GM12864 (cell line): ENCODE measurements at regions not wholly inside any gene's neighbourhood (a gene's known extent, or its start where the extent isn't known, plus 50 kb on each side); places are given as distances from the start of the nearest gene placed in this dataset.

ENCODE experiments used
- DNase-seq: peaks from one replicate; pipeline ENCODE4 v3.0.0-alpha.2; 2011; ENCODE audit warnings: low read depth
- H3K4me3 ChIP-seq: 2 replicates; pipeline ENCODE4 v1.5.1; 2011; ENCODE audit warnings: mild to moderate bottlenecking, low read depth, low read length, control low read depth
- CTCF ChIP-seq: IDR thresholded peaks from 2 replicates; pipeline ENCODE4 v1.5.1; 2011; ENCODE audit warnings: low read depth, mild to moderate bottlenecking, moderate library complexity, low read length, control low read depth, inconsistent platforms; ENCODE audit errors: missing control alignments

GRCh38 chr4:180994722-180995121 lies 1248.5 kb upstream of the TENM3 start:
- no peak for DNase-seq
- no peak overlapping the region for H3K4me3 ChIP-seq
- TF ChIP-seq CTCF, result no peak

GRCh38 chr4:180999217-180999616 lies 1244.0 kb upstream of the TENM3 start:
- TF ChIP-seq CTCF, result no peak
- H3K4me3 ChIP-seq, result no peak overlapping the region
- DNase-seq, result no peak

- no peak for DNase-seq
- no peak for TF ChIP-seq CTCF
- no peak overlapping the region for H3K4me3 ChIP-seq
These were observed 1239.1 kb upstream of the TENM3 start for GRCh38 chr4:181004056-181004455.

- H3K4me3 ChIP-seq, result no peak overlapping the region
- DNase-seq, result no peak
- TF ChIP-seq CTCF, result no peak
These were observed 1236.5 kb upstream of the TENM3 start for GRCh38 chr4:181006499-181007260.

- no peak for DNase-seq
- no peak overlapping the region for H3K4me3 ChIP-seq
- TF ChIP-seq CTCF, result no peak
These were observed 1235.5 kb upstream of the TENM3 start for GRCh38 chr4:181007751-181008150.

GRCh38 chr4:181008164-181008563 lies 1235.0 kb upstream of the TENM3 start:
- no peak overlapping the region for H3K4me3 ChIP-seq
- no peak for TF ChIP-seq CTCF
- no peak for DNase-seq

- TF ChIP-seq CTCF, result no peak
- DNase-seq, result no peak
- H3K4me3 ChIP-seq, result no peak overlapping the region
These were observed 1230.0 kb upstream of the TENM3 start for GRCh38 chr4:181013162-181013561.
